ENCODE measurements at regions not wholly inside any gene's neighbourhood (a gene's known extent, or its start where the extent isn't known, plus 50 kb on each side); places are given as distances from the start of the nearest gene placed in this dataset.

GRCh38 chr4:18248611-18249010 is 227.1 kb upstream of the LCORL start:
- no peak for DNase-seq (ENCODE audit: low read depth in 4 of 4, low spot score in 2 of 4)

GRCh38 chr4:18247189-18247588 is 225.6 kb upstream of the LCORL start:
- no peak for DNase-seq (ENCODE audit: low read depth in 4 of 4, low spot score in 2 of 4)

GRCh38 chr4:18242919-18243693 is 221.6 kb upstream of the LCORL start:
- no peak for DNase-seq (ENCODE audit: low read depth in 4 of 4, low spot score in 2 of 4)

GRCh38 chr4:18241727-18242126 is 220.2 kb upstream of the LCORL start:
- DNase-seq (ENCODE audit: low read depth in 4 of 4, low spot score in 2 of 4), result no peak

- DNase-seq (ENCODE audit: low read depth in 4 of 4, low spot score in 2 of 4), result no peak
These were observed 212.6 kb upstream of the LCORL start for GRCh38 chr4:18234108-18234507.

- no peak for DNase-seq (ENCODE audit: low read depth in 4 of 4, low spot score in 2 of 4)
These were observed 210.2 kb upstream of the LCORL start for GRCh38 chr4:18231726-18232125.

GRCh38 chr4:18227880-18228279 is 206.3 kb upstream of the LCORL start:
- DNase-seq (ENCODE audit: low read depth in 4 of 4, low spot score in 2 of 4), result no peak

- no peak for DNase-seq (ENCODE audit: low read depth in 4 of 4, low spot score in 2 of 4)
These were observed 193.0 kb upstream of the LCORL start for GRCh38 chr4:18214411-18215055.

- no peak for DNase-seq (ENCODE audit: low read depth in 4 of 4, low spot score in 2 of 4)
These were observed 192.1 kb upstream of the LCORL start for GRCh38 chr4:18213576-18214198.

- no peak for DNase-seq (ENCODE audit: low read depth in 4 of 4, low spot score in 2 of 4)
These were observed 187.9 kb upstream of the LCORL start for GRCh38 chr4:18209448-18209847.

GRCh38 chr4:18203966-18204365 is 182.4 kb upstream of the LCORL start:
- no peak for DNase-seq (ENCODE audit: low read depth in 4 of 4, low spot score in 2 of 4)

- DNase-seq (ENCODE audit: low read depth in 4 of 4, low spot score in 2 of 4), result no peak
These were observed 180.9 kb upstream of the LCORL start for GRCh38 chr4:18202486-18202885.

GRCh38 chr4:18201885-18202284 is 180.3 kb upstream of the LCORL start:
- DNase-seq (ENCODE audit: low read depth in 4 of 4, low spot score in 2 of 4), result no peak

- DNase-seq (ENCODE audit: low read depth in 4 of 4, low spot score in 2 of 4), result no peak
These were observed 177.1 kb upstream of the LCORL start for GRCh38 chr4:18198653-18199052.

GRCh38 chr4:18197467-18197866 is 175.9 kb upstream of the LCORL start:
- DNase-seq (ENCODE audit: low read depth in 4 of 4, low spot score in 2 of 4), result no peak

GRCh38 chr4:18194278-18194677 is 172.7 kb upstream of the LCORL start:
- no peak for DNase-seq (ENCODE audit: low read depth in 4 of 4, low spot score in 2 of 4)

- no peak for DNase-seq (ENCODE audit: low read depth in 4 of 4, low spot score in 2 of 4)
These were observed 171.3 kb upstream of the LCORL start for GRCh38 chr4:18192901-18193300.

GRCh38 chr4:18185491-18185890 is 163.9 kb upstream of the LCORL start:
- DNase-seq (ENCODE audit: low read depth in 4 of 4, low spot score in 2 of 4), result no peak

GRCh38 chr4:18180892-18181291 is 159.3 kb upstream of the LCORL start:
- DNase-seq (ENCODE audit: low read depth in 4 of 4, low spot score in 2 of 4), result no peak

GRCh38 chr4:18180122-18180521 is 158.6 kb upstream of the LCORL start:
- no peak for DNase-seq (ENCODE audit: low read depth in 4 of 4, low spot score in 2 of 4)

- no peak for DNase-seq (ENCODE audit: low read depth in 4 of 4, low spot score in 2 of 4)
These were observed 150.3 kb upstream of the LCORL start for GRCh38 chr4:18171896-18172295.

- no peak for DNase-seq (ENCODE audit: low read depth in 4 of 4, low spot score in 2 of 4)
These were observed 146.3 kb upstream of the LCORL start for GRCh38 chr4:18167831-18168230.

Data from left renal cortex interstitium (tissue), 4 donors.